Activated T-cell treated with anti-CD3 and anti-CD28 coated beads, Interleukin-2, amount 50 U/mL, for 1 hour (primary cell): ENCODE measurements at regions not wholly inside any gene's neighbourhood (a gene's known extent, or its start where the extent isn't known, plus 50 kb on each side); places are given as distances from the start of the nearest gene placed in this dataset.

ENCODE experiments used
- DNase-seq: peaks from one replicate; pipeline ENCODE4 v3.0.0-alpha.2; 2020

GRCh38 chr6:14799928-14800327 is 445.9 kb upstream of the JARID2 start:
- no peak for DNase-seq

GRCh38 chr6:14802514-14803160 is 443.2 kb upstream of the JARID2 start:
- DNase-seq, result no peak

GRCh38 chr6:14804001-14804784 is 441.7 kb upstream of the JARID2 start:
- DNase-seq, result no peak

- no peak for DNase-seq
These were observed 441.1 kb upstream of the JARID2 start for GRCh38 chr6:14804785-14805210.

- no peak for DNase-seq
These were observed 439.8 kb upstream of the JARID2 start for GRCh38 chr6:14806101-14806500.

DNA sequence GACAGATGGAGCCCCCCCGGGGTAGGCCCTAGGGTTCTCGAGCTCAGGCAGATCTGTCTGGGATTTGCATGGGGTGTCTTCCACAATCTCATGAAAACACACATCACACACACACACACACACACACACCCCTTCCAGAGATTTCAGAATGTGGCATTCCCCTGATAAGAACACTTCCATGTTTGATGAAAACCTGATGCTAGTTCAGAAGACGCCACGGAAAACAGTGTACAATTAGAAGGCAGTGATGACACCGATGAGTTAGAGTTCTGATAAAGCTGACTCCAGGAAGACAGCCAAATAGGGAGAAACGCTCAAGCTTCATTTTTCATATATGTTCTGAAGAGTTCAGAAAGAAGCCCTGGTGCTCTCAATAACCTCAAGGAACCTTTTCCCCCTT is 438.7 kb upstream of the JARID2 start:
- no peak for DNase-seq

GRCh38 chr6:14807971-14808370 is 437.9 kb upstream of the JARID2 start:
- no peak for DNase-seq

- DNase-seq, result no peak
These were observed 435.8 kb upstream of the JARID2 start for GRCh38 chr6:14810021-14810420.

- no peak for DNase-seq
These were observed 434.0 kb upstream of the JARID2 start for GRCh38 chr6:14811775-14812428.

DNA sequence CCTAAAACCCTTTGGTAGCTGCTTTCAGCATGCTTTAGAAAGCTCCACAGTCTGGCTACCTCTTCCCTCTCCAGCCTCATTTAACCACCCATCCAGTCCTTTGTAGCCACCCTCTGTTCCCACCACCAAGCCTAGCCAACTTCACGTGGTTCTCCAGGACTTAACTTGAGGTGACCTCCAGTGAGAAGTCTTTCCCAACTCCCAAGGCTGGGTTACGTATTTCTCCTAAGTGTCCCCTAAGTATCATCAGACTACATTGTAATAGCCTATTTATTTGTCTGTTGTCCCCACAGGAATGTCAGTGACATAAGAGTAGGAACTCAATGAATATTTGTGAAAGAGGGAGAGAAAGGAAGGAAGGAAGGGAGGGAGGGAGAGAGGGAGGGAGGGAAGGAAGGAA is 431.9 kb upstream of the JARID2 start:
- no peak for DNase-seq

- DNase-seq, result no peak
These were observed 429.6 kb upstream of the JARID2 start for GRCh38 chr6:14816116-14816859.

GRCh38 chr6:14817074-14817473 is 428.8 kb upstream of the JARID2 start:
- no peak for DNase-seq

DNA sequence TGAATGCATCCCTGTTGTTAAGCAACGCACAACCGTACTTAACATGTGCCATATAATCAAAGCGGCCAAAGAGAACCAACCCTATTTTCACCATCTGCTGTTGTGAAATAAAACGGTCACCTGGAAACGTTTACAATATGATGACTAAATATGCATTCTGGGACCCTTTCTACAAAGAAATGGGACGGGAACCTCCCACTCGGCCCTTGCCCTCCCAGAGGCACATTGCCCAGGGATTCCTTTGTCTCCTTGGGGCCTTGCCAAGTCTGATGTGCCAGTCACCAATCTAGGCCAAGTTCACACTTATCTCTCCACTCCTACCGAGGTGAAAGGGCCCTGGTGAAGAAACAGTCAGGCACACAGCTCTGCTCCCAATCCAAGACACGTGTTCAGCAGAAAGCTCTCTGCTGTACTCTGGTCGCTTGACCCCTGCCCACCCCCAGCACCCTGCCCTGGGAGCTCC is 427.4 kb upstream of the JARID2 start:
- no peak for DNase-seq

DNA sequence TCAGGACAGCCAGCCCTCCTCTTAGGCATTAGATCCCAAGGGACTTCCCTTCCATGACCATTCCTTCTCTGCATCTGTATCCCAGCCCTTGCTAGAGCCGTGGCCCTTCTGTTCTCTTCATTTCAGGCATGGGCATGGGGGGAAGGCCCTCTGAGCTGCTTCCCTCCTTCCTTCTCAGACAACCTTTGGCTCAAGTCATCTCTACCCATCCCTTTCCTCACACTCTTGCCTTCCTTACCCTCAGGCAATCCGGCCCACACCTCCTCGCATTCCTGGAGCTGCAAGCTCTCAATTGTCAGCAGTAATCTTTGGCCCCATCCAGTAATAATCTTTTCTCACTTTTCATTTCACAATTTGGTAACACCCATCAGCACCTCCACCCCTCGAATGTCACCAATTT is 426.9 kb upstream of the JARID2 start:
- no peak for DNase-seq

GRCh38 chr6:14819840-14820420 is 425.9 kb upstream of the JARID2 start:
- DNase-seq, result no peak

GRCh38 chr6:14822012-14822553 is 423.8 kb upstream of the JARID2 start:
- no peak for DNase-seq

GRCh38 chr6:14822679-14823078 is 423.2 kb upstream of the JARID2 start:
- DNase-seq, result no peak

GRCh38 chr6:14824060-14824459 is 421.8 kb upstream of the JARID2 start:
- no peak for DNase-seq

DNA sequence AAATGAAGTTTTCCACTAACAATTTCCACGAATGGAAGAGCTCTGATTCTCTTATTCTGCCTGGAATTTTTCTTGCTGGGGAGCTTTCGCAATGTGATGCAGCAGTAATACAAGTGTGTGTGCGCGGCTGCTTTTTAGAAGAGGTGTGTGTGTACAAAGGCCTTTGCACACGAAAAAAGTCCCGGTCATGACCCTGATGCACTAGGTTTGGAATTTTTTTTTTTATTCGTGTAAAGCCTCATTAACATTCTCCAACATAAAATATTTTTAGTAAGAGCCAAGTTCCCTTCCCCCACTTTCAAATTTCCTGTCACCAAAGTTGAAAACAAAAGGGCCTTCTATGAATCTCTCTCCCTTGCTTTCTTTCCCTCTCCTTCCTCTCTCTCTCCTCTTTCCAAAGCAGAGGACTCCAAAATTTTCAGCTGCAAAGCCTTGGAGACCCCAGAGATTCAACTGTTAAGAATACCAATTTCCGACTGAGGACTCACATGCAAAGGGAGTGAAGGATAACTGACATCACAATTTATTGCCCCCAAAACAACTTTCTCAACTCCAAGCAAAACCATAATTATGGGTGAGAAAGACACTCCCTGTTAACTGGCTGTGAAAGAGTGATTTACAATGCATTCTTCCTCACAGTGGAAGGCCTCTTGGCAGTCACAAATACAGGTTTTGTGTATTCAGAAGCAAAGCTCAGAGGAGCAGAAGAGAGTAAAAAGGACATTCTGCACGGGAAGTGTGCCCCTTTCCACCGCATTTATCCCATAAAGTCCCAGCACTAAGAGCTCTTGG is 421.2 kb upstream of the JARID2 start:
- DNase-seq, result no peak

- no peak for DNase-seq
These were observed 419.4 kb upstream of the JARID2 start for GRCh38 chr6:14826456-14826855.

- no peak for DNase-seq
These were observed 418.5 kb upstream of the JARID2 start for GRCh38 chr6:14827354-14827753.

DNA sequence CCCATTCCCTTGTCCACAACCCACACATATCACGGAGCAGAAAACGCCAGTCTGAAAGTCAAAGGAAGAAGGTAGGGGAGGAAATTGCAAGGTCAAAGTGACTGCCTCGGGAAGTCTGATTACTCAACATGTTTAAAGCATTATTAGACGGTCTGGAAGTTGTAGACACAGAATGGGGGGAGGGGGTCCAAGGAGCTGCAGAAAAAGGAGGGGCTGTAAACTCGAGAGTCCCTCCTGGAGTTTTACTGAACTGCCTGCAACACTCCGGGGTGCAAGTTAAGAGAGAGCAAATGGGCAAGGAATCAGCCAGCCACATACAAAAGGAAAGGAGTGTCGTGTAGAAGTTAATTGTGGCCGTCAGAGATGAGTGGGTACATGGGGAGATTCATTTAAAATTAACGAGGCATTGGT is 417.7 kb upstream of the JARID2 start:
- no peak for DNase-seq
